ENCODE measurements at regions not wholly inside any gene's neighbourhood (a gene's known extent, or its start where the extent isn't known, plus 50 kb on each side); places are given as distances from the start of the nearest gene placed in this dataset.

- H3K27me3 ChIP-seq (ENCODE audit: control insufficient read depth in 2 of 2, insufficient read depth in 2 of 2, low read length in 2 of 2), result no peaks in the 10 kb centered on the region
- H3K9ac ChIP-seq (ENCODE audit: low read depth in 1 of 2, low read length in 2 of 2), result no peak overlapping the region
- H3K4me1 ChIP-seq (ENCODE audit: control insufficient read depth in 2 of 2, insufficient read depth in 2 of 2, low read length in 2 of 2), result no peaks in the 10 kb centered on the region
- no peak overlapping the region for H3K4me3 ChIP-seq (ENCODE audit: low read length in 2 of 2)
- no peaks in the 10 kb centered on the region for H3K36me3 ChIP-seq (ENCODE audit: control insufficient read depth in 2 of 2, insufficient read depth in 2 of 2, low read length in 2 of 2)
- H3K27ac ChIP-seq (ENCODE audit: low read depth in 2 of 2, low read length in 2 of 2), result no peak overlapping the region
- no peaks in the 10 kb centered on the region for H3K9me3 ChIP-seq (ENCODE audit: control insufficient read depth in 2 of 2, low read length in 2 of 2)
Measured at GRCh38 chr10:43753397-43754061, 104.8 kb upstream of the ZNF32 start.

DNA sequence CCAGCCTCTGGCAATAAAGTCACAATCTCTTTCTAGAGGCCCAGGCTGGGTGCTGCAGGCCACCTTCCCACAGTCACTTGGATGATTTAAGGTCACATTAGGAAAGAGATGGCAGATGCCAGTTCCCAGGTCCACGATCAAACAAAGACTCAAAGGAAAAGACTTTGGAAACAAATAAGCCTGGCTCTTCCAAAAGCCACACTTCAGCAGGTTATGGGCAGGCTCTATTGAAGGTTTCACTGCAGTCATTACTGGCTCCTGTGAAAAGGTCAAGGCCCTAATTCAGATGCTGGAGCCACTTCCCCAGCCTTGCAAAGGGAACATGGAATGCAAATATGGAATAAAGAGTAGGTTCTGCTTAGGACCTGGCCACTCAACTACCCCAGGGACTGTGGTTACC is 104.0 kb upstream of the ZNF32 start:
- H3K4me1 ChIP-seq (ENCODE audit: control insufficient read depth in 2 of 2, insufficient read depth in 2 of 2, low read length in 2 of 2), result no peaks in the 10 kb centered on the region
- no peaks in the 10 kb centered on the region for H3K36me3 ChIP-seq (ENCODE audit: control insufficient read depth in 2 of 2, insufficient read depth in 2 of 2, low read length in 2 of 2)
- H3K27ac ChIP-seq (ENCODE audit: low read depth in 2 of 2, low read length in 2 of 2), result no peak overlapping the region
- no peaks in the 10 kb centered on the region for H3K27me3 ChIP-seq (ENCODE audit: control insufficient read depth in 2 of 2, insufficient read depth in 2 of 2, low read length in 2 of 2)
- H3K9ac ChIP-seq (ENCODE audit: low read depth in 1 of 2, low read length in 2 of 2), result no peak overlapping the region
- no peak overlapping the region for H3K4me3 ChIP-seq (ENCODE audit: low read length in 2 of 2)
- no peaks in the 10 kb centered on the region for H3K9me3 ChIP-seq (ENCODE audit: control insufficient read depth in 2 of 2, low read length in 2 of 2)

- Histone ChIP-seq H3K9ac (ENCODE audit: low read depth in 1 of 2, low read length in 2 of 2) (no peak overlapping the region), H3K27ac (ENCODE audit: low read depth in 2 of 2, low read length in 2 of 2) (no peak overlapping the region), H3K4me1 (ENCODE audit: control insufficient read depth in 2 of 2, insufficient read depth in 2 of 2, low read length in 2 of 2) (no peaks in the 10 kb centered on the region), H3K27me3 (ENCODE audit: control insufficient read depth in 2 of 2, insufficient read depth in 2 of 2, low read length in 2 of 2) (no peaks in the 10 kb centered on the region), H3K36me3 (ENCODE audit: control insufficient read depth in 2 of 2, insufficient read depth in 2 of 2, low read length in 2 of 2) (no peaks in the 10 kb centered on the region), H3K4me3 (ENCODE audit: low read length in 2 of 2) (no peak overlapping the region), H3K9me3 (ENCODE audit: control insufficient read depth in 2 of 2, low read length in 2 of 2) (no peaks in the 10 kb centered on the region)
Measured at GRCh38 chr10:43751646-43752045, 103.0 kb upstream of the ZNF32 start.

DNA sequence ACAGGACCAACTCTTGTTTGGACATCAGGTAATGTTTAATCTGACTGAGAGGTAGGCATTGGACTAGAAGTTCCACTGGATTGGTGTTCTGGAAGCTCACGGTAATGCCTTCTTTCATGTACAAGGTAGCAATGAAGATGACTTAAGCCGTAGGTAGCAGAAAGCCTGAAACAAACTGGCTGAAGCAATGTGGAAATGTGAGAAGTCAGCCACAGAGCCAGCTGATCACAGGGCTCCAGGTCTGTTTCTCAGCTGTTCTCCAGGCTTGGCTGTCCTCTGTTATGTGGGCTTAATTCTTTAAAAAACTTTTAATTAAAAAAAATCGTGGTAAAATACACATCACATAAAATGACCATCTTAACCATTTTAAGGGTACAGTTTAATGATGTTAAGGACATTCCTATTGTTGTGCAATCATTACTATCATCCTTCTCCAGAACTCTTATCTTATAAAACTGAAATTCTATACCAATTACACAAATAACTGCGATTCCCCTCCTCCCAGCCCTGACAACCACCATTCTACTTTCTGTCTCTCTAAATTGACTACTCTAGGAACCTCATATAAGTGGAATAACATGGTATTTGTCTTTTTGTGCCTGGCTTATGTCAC is 101.4 kb upstream of the ZNF32 start:
- Histone ChIP-seq H3K4me3 (ENCODE audit: low read length in 2 of 2) (no peak overlapping the region), H3K4me1 (ENCODE audit: control insufficient read depth in 2 of 2, insufficient read depth in 2 of 2, low read length in 2 of 2) (no peaks in the 10 kb centered on the region), H3K9me3 (ENCODE audit: control insufficient read depth in 2 of 2, low read length in 2 of 2) (no peaks in the 10 kb centered on the region), H3K27me3 (ENCODE audit: control insufficient read depth in 2 of 2, insufficient read depth in 2 of 2, low read length in 2 of 2) (no peaks in the 10 kb centered on the region), H3K9ac (ENCODE audit: low read depth in 1 of 2, low read length in 2 of 2) (no peak overlapping the region), H3K27ac (ENCODE audit: low read depth in 2 of 2, low read length in 2 of 2) (no peak overlapping the region), H3K36me3 (ENCODE audit: control insufficient read depth in 2 of 2, insufficient read depth in 2 of 2, low read length in 2 of 2) (no peaks in the 10 kb centered on the region)

- H3K4me3 ChIP-seq (ENCODE audit: low read length in 2 of 2), result no peak overlapping the region
- H3K4me1 ChIP-seq (ENCODE audit: control insufficient read depth in 2 of 2, insufficient read depth in 2 of 2, low read length in 2 of 2), result no peaks in the 10 kb centered on the region
Measured at GRCh38 chr10:43749145-43749576, 100.5 kb upstream of the ZNF32 start.

GRCh38 chr10:43748560-43748959 is 99.9 kb upstream of the ZNF32 start:
- no peak overlapping the region for H3K27ac ChIP-seq (ENCODE audit: low read depth in 2 of 2, low read length in 2 of 2)
- H3K9ac ChIP-seq (ENCODE audit: low read depth in 1 of 2, low read length in 2 of 2), result no peak overlapping the region
- H3K36me3 ChIP-seq (ENCODE audit: control insufficient read depth in 2 of 2, insufficient read depth in 2 of 2, low read length in 2 of 2), result no peaks in the 10 kb centered on the region
- H3K4me3 ChIP-seq (ENCODE audit: low read length in 2 of 2), result no peak overlapping the region
- no peaks in the 10 kb centered on the region for H3K4me1 ChIP-seq (ENCODE audit: control insufficient read depth in 2 of 2, insufficient read depth in 2 of 2, low read length in 2 of 2)
- H3K27me3 ChIP-seq (ENCODE audit: control insufficient read depth in 2 of 2, insufficient read depth in 2 of 2, low read length in 2 of 2), result no peaks in the 10 kb centered on the region
- no peaks in the 10 kb centered on the region for H3K9me3 ChIP-seq (ENCODE audit: control insufficient read depth in 2 of 2, low read length in 2 of 2)

More at GRCh38 chr10:43749145-43749576, 100.5 kb upstream of the ZNF32 start:
- Histone ChIP-seq H3K9me3 (ENCODE audit: control insufficient read depth in 2 of 2, low read length in 2 of 2) (no peaks in the 10 kb centered on the region), H3K27ac (ENCODE audit: low read depth in 2 of 2, low read length in 2 of 2) (no peak overlapping the region), H3K27me3 (ENCODE audit: control insufficient read depth in 2 of 2, insufficient read depth in 2 of 2, low read length in 2 of 2) (no peaks in the 10 kb centered on the region), H3K9ac (ENCODE audit: low read depth in 1 of 2, low read length in 2 of 2) (no peak overlapping the region), H3K36me3 (ENCODE audit: control insufficient read depth in 2 of 2, insufficient read depth in 2 of 2, low read length in 2 of 2) (no peaks in the 10 kb centered on the region)

- Histone ChIP-seq H3K27me3 (ENCODE audit: control insufficient read depth in 2 of 2, insufficient read depth in 2 of 2, low read length in 2 of 2) (no peaks in the 10 kb centered on the region), H3K9me3 (ENCODE audit: control insufficient read depth in 2 of 2, low read length in 2 of 2) (no peaks in the 10 kb centered on the region), H3K9ac (ENCODE audit: low read depth in 1 of 2, low read length in 2 of 2) (no peak overlapping the region), H3K4me1 (ENCODE audit: control insufficient read depth in 2 of 2, insufficient read depth in 2 of 2, low read length in 2 of 2) (no peaks in the 10 kb centered on the region), H3K36me3 (ENCODE audit: control insufficient read depth in 2 of 2, insufficient read depth in 2 of 2, low read length in 2 of 2) (no peaks in the 10 kb centered on the region), H3K4me3 (ENCODE audit: low read length in 2 of 2) (no peak overlapping the region), H3K27ac (ENCODE audit: low read depth in 2 of 2, low read length in 2 of 2) (no peak overlapping the region)
Measured at GRCh38 chr10:43746906-43747305, 98.2 kb upstream of the ZNF32 start.

DNA sequence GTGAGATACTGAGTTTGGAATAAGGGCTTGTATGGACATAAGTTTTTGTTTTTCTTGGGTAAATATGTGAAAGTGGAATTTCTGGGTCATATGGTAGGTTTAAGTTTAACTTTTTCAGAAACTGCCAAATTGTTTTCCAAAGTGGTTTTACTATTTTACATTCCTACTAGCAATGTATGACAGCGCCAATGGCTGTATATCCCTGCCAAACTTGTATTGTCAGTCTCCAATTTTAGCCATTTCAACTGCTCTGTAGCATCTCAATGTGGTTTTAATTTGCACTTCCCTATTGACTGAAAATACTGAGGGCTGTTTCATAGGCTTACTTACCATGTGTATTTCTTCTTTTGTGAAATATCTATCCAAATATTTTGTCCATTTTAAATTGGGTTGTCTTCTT is 90.5 kb upstream of the ZNF32 start:
- no peaks in the 10 kb centered on the region for H3K9me3 ChIP-seq (ENCODE audit: control insufficient read depth in 2 of 2, low read length in 2 of 2)
- no peak overlapping the region for H3K27ac ChIP-seq (ENCODE audit: low read depth in 2 of 2, low read length in 2 of 2)
- H3K36me3 ChIP-seq (ENCODE audit: control insufficient read depth in 2 of 2, insufficient read depth in 2 of 2, low read length in 2 of 2), result no peaks in the 10 kb centered on the region
- no peak overlapping the region for H3K9ac ChIP-seq (ENCODE audit: low read depth in 1 of 2, low read length in 2 of 2)
- no peaks in the 10 kb centered on the region for H3K4me1 ChIP-seq (ENCODE audit: control insufficient read depth in 2 of 2, insufficient read depth in 2 of 2, low read length in 2 of 2)
- no peak overlapping the region for H3K4me3 ChIP-seq (ENCODE audit: low read length in 2 of 2)
- H3K27me3 ChIP-seq (ENCODE audit: control insufficient read depth in 2 of 2, insufficient read depth in 2 of 2, low read length in 2 of 2), result no peaks in the 10 kb centered on the region

- Histone ChIP-seq H3K27ac (ENCODE audit: low read depth in 2 of 2, low read length in 2 of 2) (no peak overlapping the region), H3K9me3 (ENCODE audit: control insufficient read depth in 2 of 2, low read length in 2 of 2) (no peaks in the 10 kb centered on the region), H3K4me1 (ENCODE audit: control insufficient read depth in 2 of 2, insufficient read depth in 2 of 2, low read length in 2 of 2) (no peaks in the 10 kb centered on the region), H3K27me3 (ENCODE audit: control insufficient read depth in 2 of 2, insufficient read depth in 2 of 2, low read length in 2 of 2) (no peaks in the 10 kb centered on the region), H3K36me3 (ENCODE audit: control insufficient read depth in 2 of 2, insufficient read depth in 2 of 2, low read length in 2 of 2) (no peaks in the 10 kb centered on the region), H3K4me3 (ENCODE audit: low read length in 2 of 2) (no peak overlapping the region), H3K9ac (ENCODE audit: low read depth in 1 of 2, low read length in 2 of 2) (no peak overlapping the region)
Measured at GRCh38 chr10:43737003-43737402, 88.3 kb upstream of the ZNF32 start.

DNA sequence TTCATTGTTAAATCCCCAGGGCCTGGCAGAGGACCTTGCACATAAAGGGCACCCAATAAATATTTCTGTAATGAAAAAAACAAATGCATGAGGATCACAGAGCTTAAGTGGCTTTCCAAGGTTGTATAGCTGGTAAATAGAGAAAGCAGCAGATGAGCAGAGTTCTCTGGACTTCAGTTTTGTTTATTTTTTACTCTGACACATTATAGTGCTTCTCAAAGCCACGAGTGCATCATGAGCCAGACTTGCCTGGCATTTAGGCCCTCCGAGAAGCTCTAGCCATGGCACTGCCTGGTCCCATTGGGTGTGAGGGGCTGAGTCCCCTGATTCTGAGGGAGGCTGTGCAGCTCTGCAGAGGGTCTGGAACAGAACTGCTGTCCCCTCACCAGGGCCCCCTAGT is 87.2 kb upstream of the ZNF32 start:
- Histone ChIP-seq H3K36me3 (ENCODE audit: control insufficient read depth in 2 of 2, insufficient read depth in 2 of 2, low read length in 2 of 2) (no peaks in the 10 kb centered on the region), H3K27me3 (ENCODE audit: control insufficient read depth in 2 of 2, insufficient read depth in 2 of 2, low read length in 2 of 2) (no peaks in the 10 kb centered on the region), H3K9ac (ENCODE audit: low read depth in 1 of 2, low read length in 2 of 2) (no peak overlapping the region), H3K4me3 (ENCODE audit: low read length in 2 of 2) (no peak overlapping the region), H3K4me1 (ENCODE audit: control insufficient read depth in 2 of 2, insufficient read depth in 2 of 2, low read length in 2 of 2) (no peaks in the 10 kb centered on the region), H3K9me3 (ENCODE audit: control insufficient read depth in 2 of 2, low read length in 2 of 2) (no peaks in the 10 kb centered on the region), H3K27ac (ENCODE audit: low read depth in 2 of 2, low read length in 2 of 2) (no peak overlapping the region)

Measured in mucosa of rectum (tissue), 2 donors.